Thyroid gland (tissue), 4 donors: ENCODE measurements at regions not wholly inside any gene's neighbourhood (a gene's known extent, or its start where the extent isn't known, plus 50 kb on each side); places are given as distances from the start of the nearest gene placed in this dataset.

Experiments
- DNase-seq, 2 donors: peaks; one replicate each; pipeline ENCODE4 v3.0.0-alpha.2; 2019
- H3K27ac ChIP-seq, 3 donors: fragments of 200-600 bp; sonication (generic); 1 replicate in 2 of 3; 2 replicates in 1 of 3; pipeline ENCODE4 v1.5.1; 2016 to 2019; ENCODE audit warnings: mild to moderate bottlenecking in 1 of 3, moderate library complexity in 1 of 3
- H3K27me3 ChIP-seq: fragments of 200-600 bp; sonication (generic); one replicate; pipeline ENCODE4 v1.5.1; 2019
- H3K36me3 ChIP-seq, 2 donors: fragments of 200-600 bp; sonication (generic); one replicate each; pipeline ENCODE4 v1.5.1; 2016 to 2019
- H3K4me1 ChIP-seq, 2 donors: fragments of 200-600 bp; sonication (generic); one replicate each; pipeline ENCODE4 v1.5.1; 2017 to 2019
- H3K4me3 ChIP-seq, 3 donors: fragments of 200-600 bp; sonication (generic); replicated peaks in 1 of 3; 1 replicate in 2 of 3; 2 replicates in 1 of 3; pipeline ENCODE4 v1.5.1; 2016; ENCODE audit warnings: mild to moderate bottlenecking in 1 of 3
- H3K9me3 ChIP-seq: fragments of 200-600 bp; sonication (generic); one replicate; pipeline ENCODE4 v1.5.1; 2017
- POLR2A ChIP-seq, 2 donors: fragments of 450-650 bp; IDR thresholded peaks; one replicate each; pipeline ENCODE4 v1.6.1; 2017; ENCODE audit warnings: antibody characterized with exemption in 2 of 2, mild to moderate bottlenecking in 2 of 2, moderate library complexity in 1 of 2
- WGBS, 2 donors: methylation state at CpG; one replicate each; pipeline ENCODE4 v1.1.5; 2017; 5-methylcytosine and 5-hydroxymethylcytosine counted together
- intact Hi-C: fragments of 100-400 bp; cut with DNase I; formaldehyde crosslinking; loops from one replicate; pipeline ENCODE4 v1.15.1; 2023
- TF ChIP-seq, protein P1 (sequence below), 6 experiments: fragments of 200-600 bp in 3 of 6; fragments of 450-650 bp in 3 of 6; sonication (generic) in 3 of 6; IDR thresholded peaks; one replicate each; pipeline ENCODE4 v1.5.1; 2016 to 2019; ENCODE audit warnings: antibody characterized with exemption in 6 of 6, mild to moderate bottlenecking in 2 of 6, inconsistent platforms in 1 of 6, moderate library complexity in 1 of 6

DNA sequence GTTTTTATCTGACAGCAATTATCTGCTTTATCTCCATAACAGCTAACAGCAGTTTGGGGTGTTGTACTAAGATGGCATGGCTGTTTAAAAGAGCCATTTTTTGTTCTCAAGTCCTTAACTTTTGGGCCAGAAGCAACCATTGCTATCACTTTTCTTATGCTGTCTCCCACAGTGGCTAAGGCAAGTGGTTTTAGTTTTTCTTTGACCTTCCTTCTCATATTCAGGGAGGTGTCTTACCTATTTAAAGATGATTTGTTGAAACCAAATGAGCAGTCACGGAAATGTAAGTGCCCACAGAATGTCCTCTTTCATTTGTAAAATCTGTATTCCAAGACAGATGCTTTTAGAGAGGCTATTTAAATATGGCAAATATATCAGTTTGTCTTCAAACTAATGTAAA, 96.8 kb upstream of the USP15 start:
- Histone ChIP-seq H3K27ac (no peak overlapping the region), H3K9me3 (no peaks in the 10 kb centered on the region), H3K27me3 (no peaks in the 10 kb centered on the region), H3K36me3 (no peaks in the 10 kb centered on the region), H3K4me3 (no peak overlapping the region), H3K4me1 (no peaks in the 10 kb centered on the region)
- TF ChIP-seq POLR2A (IDR thresholded peaks at IDR 0.05): no peak
- DNase-seq: no peak
- intact Hi-C loops: no loop called here
- WGBS, 2 donors: 77 to 92% methylated on average over 1 of the region's 1 CpG

- Histone ChIP-seq H3K27ac (no peak overlapping the region), H3K27me3 (no peaks in the 10 kb centered on the region), H3K4me3 (no peak overlapping the region), H3K9me3 (no peaks in the 10 kb centered on the region), H3K4me1 (no peaks in the 10 kb centered on the region), H3K36me3 (no peaks in the 10 kb centered on the region)
- no peak for DNase-seq
- WGBS, 2 donors: 71 to 81% methylated on average over 4 of the region's 4 CpGs
- TF ChIP-seq POLR2A (IDR thresholded peaks at IDR 0.05): no peak
- TF ChIP-seq, protein P1, sequence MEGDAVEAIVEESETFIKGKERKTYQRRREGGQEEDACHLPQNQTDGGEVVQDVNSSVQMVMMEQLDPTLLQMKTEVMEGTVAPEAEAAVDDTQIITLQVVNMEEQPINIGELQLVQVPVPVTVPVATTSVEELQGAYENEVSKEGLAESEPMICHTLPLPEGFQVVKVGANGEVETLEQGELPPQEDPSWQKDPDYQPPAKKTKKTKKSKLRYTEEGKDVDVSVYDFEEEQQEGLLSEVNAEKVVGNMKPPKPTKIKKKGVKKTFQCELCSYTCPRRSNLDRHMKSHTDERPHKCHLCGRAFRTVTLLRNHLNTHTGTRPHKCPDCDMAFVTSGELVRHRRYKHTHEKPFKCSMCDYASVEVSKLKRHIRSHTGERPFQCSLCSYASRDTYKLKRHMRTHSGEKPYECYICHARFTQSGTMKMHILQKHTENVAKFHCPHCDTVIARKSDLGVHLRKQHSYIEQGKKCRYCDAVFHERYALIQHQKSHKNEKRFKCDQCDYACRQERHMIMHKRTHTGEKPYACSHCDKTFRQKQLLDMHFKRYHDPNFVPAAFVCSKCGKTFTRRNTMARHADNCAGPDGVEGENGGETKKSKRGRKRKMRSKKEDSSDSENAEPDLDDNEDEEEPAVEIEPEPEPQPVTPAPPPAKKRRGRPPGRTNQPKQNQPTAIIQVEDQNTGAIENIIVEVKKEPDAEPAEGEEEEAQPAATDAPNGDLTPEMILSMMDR (IDR thresholded peaks at IDR 0.05): no peak
- intact Hi-C loops: no loop called here
These were observed 96.2 kb upstream of the USP15 start for GRCh38 chr12:62164036-62164435.

DNA sequence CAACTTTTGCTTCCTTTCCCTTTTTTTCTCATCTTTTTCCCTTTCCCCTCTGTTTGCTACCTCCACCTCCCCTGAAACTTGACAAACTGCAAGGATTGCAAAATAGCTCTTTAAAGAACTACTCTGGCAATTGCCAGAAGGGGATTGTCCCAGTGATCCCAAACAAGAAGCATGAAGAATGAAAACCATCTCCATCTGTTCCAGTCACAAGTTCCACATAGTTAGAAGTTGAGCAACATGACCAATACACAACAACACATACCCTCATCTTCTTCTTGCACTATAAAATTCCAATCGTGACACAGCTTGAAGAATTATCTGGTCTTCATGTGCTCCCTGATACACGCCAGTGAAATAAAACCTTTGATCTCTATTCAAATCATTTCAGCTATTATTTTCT, 93.7 kb upstream of the USP15 start:
- 74 to 84% methylated on average over 2 of the region's 2 CpGs for WGBS, 2 donors
- H3K9me3 ChIP-seq: no peaks in the 10 kb centered on the region
- no peaks in the 10 kb centered on the region for H3K36me3 ChIP-seq
- TF ChIP-seq, protein P1 (IDR thresholded peaks at IDR 0.05): no peak
- no peak for TF ChIP-seq POLR2A (IDR thresholded peaks at IDR 0.05)
- H3K27ac ChIP-seq: no peak overlapping the region
- H3K4me3 ChIP-seq: no peak overlapping the region
- H3K4me1 ChIP-seq: no peaks in the 10 kb centered on the region
- intact Hi-C loops: no loop called here
- no peak for DNase-seq
- H3K27me3 ChIP-seq: no peaks in the 10 kb centered on the region

DNA sequence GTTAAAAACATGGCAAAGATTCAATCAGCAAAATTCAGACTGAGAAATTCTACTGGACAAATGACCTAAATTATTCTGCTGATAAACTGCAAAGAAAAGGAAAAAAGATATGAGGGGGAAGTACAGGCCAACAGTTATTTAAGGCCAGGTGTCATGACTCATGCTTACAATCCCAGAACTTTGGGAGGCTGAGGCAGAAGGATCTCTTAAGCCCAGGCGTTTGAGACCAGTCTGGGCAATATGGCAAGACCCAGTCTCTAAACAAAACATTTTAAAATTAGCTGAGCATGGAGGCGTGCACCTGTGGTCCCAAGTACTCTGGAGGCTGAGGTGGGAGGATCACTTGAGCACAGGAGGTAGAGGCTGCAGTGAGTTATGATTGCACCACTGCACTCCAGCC, 91.8 kb upstream of the USP15 start:
- H3K27ac ChIP-seq: no peak overlapping the region
- no peak overlapping the region for H3K4me3 ChIP-seq
- DNase-seq: no peak
- H3K9me3 ChIP-seq: no peaks in the 10 kb centered on the region
- H3K27me3 ChIP-seq: no peaks in the 10 kb centered on the region
- no peaks in the 10 kb centered on the region for H3K36me3 ChIP-seq
- TF ChIP-seq, protein P1 (IDR thresholded peaks at IDR 0.05): no peak
- no peak for TF ChIP-seq POLR2A (IDR thresholded peaks at IDR 0.05)
- no peaks in the 10 kb centered on the region for H3K4me1 ChIP-seq
- 84 to 88% methylated on average over 2 of the region's 2 CpGs for WGBS, 2 donors
- intact Hi-C loops: no loop called here

DNA sequence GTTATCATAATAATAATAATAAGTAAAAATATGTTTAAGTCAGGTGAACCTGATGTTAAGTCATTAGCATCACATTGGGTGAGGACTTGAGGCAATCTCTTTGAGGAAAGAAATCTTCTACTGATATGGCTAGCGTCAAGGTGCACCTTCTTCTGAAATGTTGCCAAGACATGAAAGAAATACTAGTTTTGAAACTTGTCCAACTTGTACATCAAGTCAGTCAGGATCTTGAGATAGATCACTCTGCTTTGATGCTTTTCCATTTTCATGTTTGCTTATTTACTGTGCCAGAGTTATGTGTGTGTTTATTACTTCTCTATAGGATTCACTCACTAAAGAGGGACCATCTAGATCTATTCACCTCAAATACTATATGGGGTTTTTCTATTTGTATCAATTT, 90.0 kb upstream of the USP15 start:
- 93 to 100% methylated on average over 1 of the region's 1 CpG for WGBS, 2 donors
- intact Hi-C loops: no loop called here
- no peaks in the 10 kb centered on the region for H3K36me3 ChIP-seq
- no peak overlapping the region for H3K4me3 ChIP-seq
- H3K4me1 ChIP-seq: no peaks in the 10 kb centered on the region
- no peaks in the 10 kb centered on the region for H3K27me3 ChIP-seq
- no peak for TF ChIP-seq POLR2A (IDR thresholded peaks at IDR 0.05)
- TF ChIP-seq, protein P1 (IDR thresholded peaks at IDR 0.05): no peak
- H3K9me3 ChIP-seq: no peaks in the 10 kb centered on the region
- DNase-seq: no peak
- H3K27ac ChIP-seq: no peak overlapping the region
